ENCODE measurements at regions not wholly inside any gene's neighbourhood (a gene's known extent, or its start where the extent isn't known, plus 50 kb on each side); places are given as distances from the start of the nearest gene placed in this dataset.

GRCh38 chr18:73752546-73752945 is 395.1 kb downstream of the FBXO15 start:
- TF ChIP-seq CTCF (IDR thresholded peaks at IDR 0.05) (no peak), POLR2AphosphoS5 (IDR thresholded peaks at IDR 0.05) (no peak), POLR2A (IDR thresholded peaks at IDR 0.05) (no peak), EP300 (IDR thresholded peaks at IDR 0.05) (no peak)
